Astrocyte of the cerebellum (primary cell): ENCODE measurements at regions not wholly inside any gene's neighbourhood (a gene's known extent, or its start where the extent isn't known, plus 50 kb on each side); places are given as distances from the start of the nearest gene placed in this dataset.

Experiments
- DNase-seq: peaks from one replicate; pipeline ENCODE4 v3.0.0-alpha.2; 2011; ENCODE audit warnings: low read depth
- H3K4me3 ChIP-seq: 2 replicates; pipeline ENCODE4 v1.5.1; 2011; ENCODE audit warnings: mild to moderate bottlenecking, low read depth, low read length, moderate library complexity
- in situ Hi-C: cut with HindIII; loops from 2 replicates; pipeline ENCODE4 v1.10.0; 2017; ENCODE audit warnings: low sequenced_read_pairs
- TF ChIP-seq, protein P1 (sequence below): IDR thresholded peaks from 2 replicates; pipeline ENCODE4 v1.5.1; 2012; ENCODE audit warnings: low read length, low read depth, moderate library complexity, mild to moderate bottlenecking; ENCODE audit errors: missing control alignments

DNA sequence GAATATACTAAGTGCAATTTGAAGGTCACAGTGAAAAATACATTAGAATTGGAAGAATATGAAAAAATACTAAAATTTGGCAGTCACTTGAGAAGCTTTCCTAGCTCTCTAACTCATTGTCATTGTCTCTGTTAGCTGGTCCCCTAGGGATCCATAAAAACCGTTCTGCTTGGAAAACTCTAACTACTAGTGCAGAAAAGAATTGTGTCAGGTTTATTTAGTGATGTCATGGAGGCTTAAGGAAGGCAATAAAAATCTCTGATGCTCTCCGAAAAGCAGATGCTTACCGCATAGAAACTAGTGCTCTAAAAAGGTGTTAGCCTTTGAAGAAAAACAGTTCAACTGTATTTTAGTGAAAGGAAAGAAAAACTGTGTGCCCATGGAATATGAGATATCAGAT lies 150.1 kb upstream of the DLGAP1 start:
- TF ChIP-seq, protein P1, sequence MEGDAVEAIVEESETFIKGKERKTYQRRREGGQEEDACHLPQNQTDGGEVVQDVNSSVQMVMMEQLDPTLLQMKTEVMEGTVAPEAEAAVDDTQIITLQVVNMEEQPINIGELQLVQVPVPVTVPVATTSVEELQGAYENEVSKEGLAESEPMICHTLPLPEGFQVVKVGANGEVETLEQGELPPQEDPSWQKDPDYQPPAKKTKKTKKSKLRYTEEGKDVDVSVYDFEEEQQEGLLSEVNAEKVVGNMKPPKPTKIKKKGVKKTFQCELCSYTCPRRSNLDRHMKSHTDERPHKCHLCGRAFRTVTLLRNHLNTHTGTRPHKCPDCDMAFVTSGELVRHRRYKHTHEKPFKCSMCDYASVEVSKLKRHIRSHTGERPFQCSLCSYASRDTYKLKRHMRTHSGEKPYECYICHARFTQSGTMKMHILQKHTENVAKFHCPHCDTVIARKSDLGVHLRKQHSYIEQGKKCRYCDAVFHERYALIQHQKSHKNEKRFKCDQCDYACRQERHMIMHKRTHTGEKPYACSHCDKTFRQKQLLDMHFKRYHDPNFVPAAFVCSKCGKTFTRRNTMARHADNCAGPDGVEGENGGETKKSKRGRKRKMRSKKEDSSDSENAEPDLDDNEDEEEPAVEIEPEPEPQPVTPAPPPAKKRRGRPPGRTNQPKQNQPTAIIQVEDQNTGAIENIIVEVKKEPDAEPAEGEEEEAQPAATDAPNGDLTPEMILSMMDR, result no peak
- DNase-seq, result no peak
- no peak overlapping the region for H3K4me3 ChIP-seq
- in situ Hi-C loops, result no loop called here

DNA sequence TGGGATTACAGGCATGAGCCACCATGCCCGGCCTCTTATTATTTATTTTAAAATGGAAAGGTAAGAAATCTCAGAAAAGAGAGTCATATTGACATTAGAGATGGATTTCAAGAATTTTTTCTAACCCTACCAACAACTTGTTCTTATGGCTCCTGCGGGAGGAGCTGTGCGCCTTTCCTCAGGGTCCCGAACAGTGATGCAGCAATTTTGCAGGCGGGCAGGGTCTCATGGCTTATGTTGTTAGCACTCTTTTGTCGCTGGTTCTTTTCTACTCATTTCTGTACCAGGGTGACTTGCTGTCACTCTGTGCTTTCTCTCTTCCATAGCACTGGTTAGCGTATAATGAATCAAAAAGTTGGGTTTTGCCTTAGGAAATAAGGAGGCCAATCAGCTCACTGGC lies 148.8 kb upstream of the DLGAP1 start:
- TF ChIP-seq, protein P1, result no peak
- no peak overlapping the region for H3K4me3 ChIP-seq
- in situ Hi-C loops, result no loop called here
- DNase-seq, result no peak

DNA sequence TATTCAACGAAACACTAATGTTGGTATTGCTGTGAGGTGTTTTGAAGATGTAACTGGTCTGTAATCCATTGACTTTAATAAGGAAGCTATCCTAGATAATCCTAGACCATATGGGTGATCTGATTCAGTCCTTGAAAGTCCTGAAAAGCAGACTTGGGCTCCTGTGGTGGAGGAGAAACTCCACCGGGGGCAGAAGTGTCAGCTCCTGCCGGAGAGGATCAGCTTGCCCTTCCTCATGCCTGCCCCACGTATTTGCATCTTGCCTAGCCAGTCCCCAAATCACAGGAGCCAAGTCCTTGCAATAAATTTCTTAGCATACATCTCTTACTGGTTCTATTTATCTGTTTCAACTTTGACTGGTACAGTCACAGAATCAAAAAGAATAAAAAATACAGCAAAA lies 144.2 kb upstream of the DLGAP1 start:
- in situ Hi-C loops, result no loop called here
- DNase-seq, result no peak
- no peak overlapping the region for H3K4me3 ChIP-seq
- TF ChIP-seq, protein P1, result no peak

DNA sequence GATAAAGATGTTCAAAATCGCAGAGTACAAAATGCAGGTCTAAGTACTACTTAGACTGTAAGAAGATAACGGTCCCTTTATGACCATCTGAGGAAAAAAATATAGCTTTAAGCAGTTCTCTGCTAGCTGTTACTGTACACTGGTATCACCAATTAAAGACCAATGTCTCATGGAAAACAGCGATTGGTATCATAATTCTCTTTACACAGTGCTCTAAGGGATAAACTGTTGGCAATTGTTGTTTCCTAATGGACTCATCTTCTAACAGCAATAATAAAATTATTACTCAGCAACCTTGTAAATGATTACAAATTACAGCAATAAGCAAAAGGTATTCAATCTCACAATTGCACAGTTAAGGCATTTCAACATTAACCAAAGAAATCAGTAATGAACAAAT lies 142.2 kb upstream of the DLGAP1 start:
- TF ChIP-seq, protein P1, result no peak
- in situ Hi-C loops, result no loop called here
- DNase-seq, result no peak
- H3K4me3 ChIP-seq, result no peak overlapping the region

DNA sequence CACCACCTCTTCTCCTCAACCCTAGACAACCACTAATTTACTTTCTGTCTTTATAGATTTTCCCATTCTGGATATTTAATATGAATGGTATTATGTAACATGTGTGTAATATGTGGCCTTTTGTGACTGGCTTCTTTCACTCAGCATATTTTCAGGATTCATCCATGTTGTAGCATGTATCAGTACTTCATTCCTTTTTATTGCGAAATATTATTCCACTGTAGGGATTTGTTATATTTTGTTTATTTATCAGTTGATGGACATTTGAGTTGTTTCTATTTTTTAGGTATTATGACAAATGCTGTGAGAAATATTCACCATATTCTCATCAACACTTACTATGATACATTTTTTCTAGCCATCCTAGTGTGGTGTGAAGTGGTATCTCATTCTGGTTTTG lies 138.8 kb upstream of the DLGAP1 start:
- DNase-seq, result no peak
- TF ChIP-seq, protein P1, result no peak
- in situ Hi-C loops, result no loop called here
- H3K4me3 ChIP-seq, result no peak overlapping the region

DNA sequence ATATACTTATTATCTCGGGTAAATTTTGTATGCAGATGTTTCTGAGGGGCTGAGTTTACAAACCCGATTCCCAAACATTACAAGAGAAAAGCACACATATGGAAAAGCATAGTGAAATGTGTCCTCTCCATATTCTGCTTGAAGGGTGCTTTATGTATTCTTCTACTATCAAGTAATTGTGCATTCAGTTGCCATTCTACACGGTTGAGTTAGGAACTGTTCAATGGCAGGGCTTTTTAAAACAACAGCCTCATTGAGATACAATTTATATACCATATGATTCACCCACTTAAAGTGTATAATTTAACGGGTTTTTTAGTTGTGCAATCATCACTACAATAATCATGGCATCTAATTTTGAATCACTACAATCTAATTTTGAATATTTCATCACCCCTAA lies 138.4 kb upstream of the DLGAP1 start:
- DNase-seq, result no peak
- TF ChIP-seq, protein P1, result no peak
- in situ Hi-C loops, result no loop called here
- no peak overlapping the region for H3K4me3 ChIP-seq
